PC-9 (cell line): ENCODE measurements at regions not wholly inside any gene's neighbourhood (a gene's known extent, or its start where the extent isn't known, plus 50 kb on each side); places are given as distances from the start of the nearest gene placed in this dataset.

ENCODE experiments used
- BruUV-seq: library from RNA; stranded (reverse); fragments of 400-500 nt; replicated peaks from 2 replicates; lab custom pipeline; 2021; lab: Mats Ljungman, UMichigan
- CTCF ChIA-PET: fragments of 300-600 bp; sonication (Branson Sonifier 250); formaldehyde crosslinking; loops from one replicate; lab custom pipeline; 2022; ENCODE audit warnings: antibody characterized with exemption; lab: Charles Lee
- POLR2A ChIA-PET: fragments of 300-600 bp; sonication (Branson Sonifier 250); formaldehyde crosslinking; loops from one replicate; lab custom pipeline; 2022; ENCODE audit warnings: antibody characterized with exemption; ENCODE audit not compliant: unreplicated experiment; lab: Charles Lee
- DNase-seq, 2 experiments: peaks; one replicate each; pipeline versions ENCODE4 v3.0.0 to v3.0.0-alpha.2; 2015 to 2022; ENCODE audit warnings: mixed read lengths in 1 of 2
- H2AFZ ChIP-seq: fragments of 200-600 bp; sonication (generic); 2 replicates; pipeline ENCODE4 v1.8.1; 2017; ENCODE audit warnings: antibody characterized with exemption
- H3F3A ChIP-seq: fragments of 200-600 bp; sonication (generic); 2 replicates; pipeline ENCODE4 v1.8.1; 2017; ENCODE audit warnings: antibody characterized with exemption, mild to moderate bottlenecking, low read depth; ENCODE audit not compliant: insufficient read depth
- H3K27ac ChIP-seq: fragments of 200-600 bp; sonication (generic); 2 replicates; pipeline ENCODE4 v1.6.1; 2016; ENCODE audit warnings: mixed run types
- H3K27me3 ChIP-seq: fragments of 200-600 bp; sonication (generic); 2 replicates; pipeline ENCODE4 v1.6.1; 2016; ENCODE audit warnings: low read depth, mixed run types; ENCODE audit not compliant: insufficient read depth
- H3K36me3 ChIP-seq: fragments of 200-600 bp; sonication (generic); 2 replicates; pipeline ENCODE4 v1.6.1; 2016; ENCODE audit warnings: low read depth, mixed run types
- H3K4me1 ChIP-seq: fragments of 200-600 bp; sonication (generic); replicated peaks from 2 replicates; pipeline ENCODE4 v1.6.1; 2016; ENCODE audit warnings: mixed run types; ENCODE audit not compliant: insufficient read depth
- H3K4me2 ChIP-seq: fragments of 200-600 bp; sonication (generic); 2 replicates; pipeline ENCODE4 v1.6.1; 2017; ENCODE audit warnings: mixed run types
- H3K4me3 ChIP-seq: fragments of 200-600 bp; sonication (generic); 2 replicates; pipeline ENCODE4 v1.6.1; 2016; ENCODE audit warnings: mixed run types
- H3K79me2 ChIP-seq: fragments of 200-600 bp; sonication (generic); 2 replicates; pipeline ENCODE4 v1.6.1; 2017; ENCODE audit warnings: low read depth, mixed run types
- H3K9me2 ChIP-seq: fragments of 200-600 bp; sonication (generic); 2 replicates; pipeline ENCODE4 v1.8.1; 2017; ENCODE audit warnings: mild to moderate bottlenecking; ENCODE audit not compliant: insufficient read depth
- H3K9me3 ChIP-seq: fragments of 200-600 bp; sonication (generic); 2 replicates; pipeline ENCODE4 v1.8.1; 2016; ENCODE audit warnings: low read depth; ENCODE audit not compliant: insufficient read depth
- H4K20me1 ChIP-seq: fragments of 200-600 bp; sonication (generic); 2 replicates; pipeline ENCODE4 v1.8.1; 2017; ENCODE audit not compliant: insufficient read depth
- CTCF ChIP-seq: fragments of 200-600 bp; sonication (generic); conservative IDR thresholded peaks from 2 replicates; pipeline ENCODE4 v1.6.1; 2017; ENCODE audit warnings: mixed run types, antibody characterized with exemption, mild to moderate bottlenecking, moderate library complexity
- EZH2 ChIP-seq: fragments of 200-600 bp; sonication (generic); IDR thresholded peaks from 2 replicates; pipeline ENCODE4 v1.8.0; 2017; ENCODE audit warnings: antibody characterized with exemption, low read depth
- intact Hi-C: fragments of 100-400 bp; cut with micrococcal nuclease; formaldehyde crosslinking; loops from one replicate; pipeline ENCODE4 v1.10.0; 2022; ENCODE audit not compliant: unreplicated experiment

- Histone ChIP-seq H3K79me2 (no peaks in the 10 kb centered on the region), H3K36me3 (no peaks in the 10 kb centered on the region), H3K27ac (no peak overlapping the region), H3K4me3 (no peak overlapping the region), H3F3A (no peaks in the 10 kb centered on the region), H3K9me3 (no peaks in the 10 kb centered on the region; the same call in 1 of the 2 replicates), H4K20me1 (no peaks in the 10 kb centered on the region), H3K4me1 (no peaks in the 10 kb centered on the region), H3K4me2 (no peak overlapping the region), H3K9me2 (no peaks in the 10 kb centered on the region), H3K27me3 (no peaks in the 10 kb centered on the region), H2AFZ (no peak overlapping the region)
- no peak for DNase-seq
- intact Hi-C loops: no loop called here
- CTCF ChIA-PET: no interaction called here
- POLR2A ChIA-PET: no interaction called here
- TF ChIP-seq CTCF: no peak
- no peak for TF ChIP-seq EZH2
- no TSS peak for BruUV-seq
Measured at GRCh38 chr14:83163016-83163415, 1629.4 kb upstream of the SEL1L start.

GRCh38 chr14:83164016-83164415 is 1630.4 kb upstream of the SEL1L start:
- DNase-seq: no peak

GRCh38 chr14:83164591-83164990 is 1630.9 kb upstream of the SEL1L start:
- POLR2A ChIA-PET: no interaction called here
- no TSS peak for BruUV-seq

More at GRCh38 chr14:83164016-83164415, 1630.4 kb upstream of the SEL1L start:
- H3K4me2 ChIP-seq: no peak overlapping the region
- CTCF ChIA-PET: no interaction called here
- no peaks in the 10 kb centered on the region for H4K20me1 ChIP-seq
- H3K79me2 ChIP-seq: no peaks in the 10 kb centered on the region
- no TSS peak for BruUV-seq
- intact Hi-C loops: no loop called here
- no peaks in the 10 kb centered on the region for H3F3A ChIP-seq
- no peaks in the 10 kb centered on the region for H3K36me3 ChIP-seq
- POLR2A ChIA-PET: no interaction called here
- TF ChIP-seq EZH2 (no peak), CTCF (no peak)
- H3K4me3 ChIP-seq: no peak overlapping the region
- no peaks in the 10 kb centered on the region for H3K27me3 ChIP-seq
- H3K9me3 ChIP-seq: no peaks in the 10 kb centered on the region; the same call in 1 of the 2 replicates
- no peak overlapping the region for H2AFZ ChIP-seq
- no peaks in the 10 kb centered on the region for H3K9me2 ChIP-seq
- no peaks in the 10 kb centered on the region for H3K4me1 ChIP-seq
- no peak overlapping the region for H3K27ac ChIP-seq

More at GRCh38 chr14:83164591-83164990, 1630.9 kb upstream of the SEL1L start:
- Histone ChIP-seq H3K4me3 (no peak overlapping the region), H3K4me1 (no peaks in the 10 kb centered on the region), H3K27ac (no peak overlapping the region), H4K20me1 (no peaks in the 10 kb centered on the region), H2AFZ (no peak overlapping the region), H3K27me3 (no peaks in the 10 kb centered on the region), H3K4me2 (no peak overlapping the region), H3K36me3 (no peaks in the 10 kb centered on the region), H3K9me3 (no peaks in the 10 kb centered on the region; the same call in 1 of the 2 replicates), H3K9me2 (no peaks in the 10 kb centered on the region), H3K79me2 (no peaks in the 10 kb centered on the region), H3F3A (no peaks in the 10 kb centered on the region)
- intact Hi-C loops: no loop called here
- CTCF ChIA-PET: no interaction called here
- TF ChIP-seq CTCF (no peak), EZH2 (no peak)
- no peak for DNase-seq
